Stomach smooth muscle (tissue), 2 donors: ENCODE measurements at regions not wholly inside any gene's neighbourhood (a gene's known extent, or its start where the extent isn't known, plus 50 kb on each side); places are given as distances from the start of the nearest gene placed in this dataset.
"Not testable (repeated sequence)": the region's sequence is repeated elsewhere in the genome, so short reads cannot be mapped to it uniquely, and the experiment has no call there.

Experiments used
- H3K27ac ChIP-seq: one replicate; pipeline ENCODE4 v1.7.0; 2013; ENCODE audit warnings: mild to moderate bottlenecking, low read length, inconsistent platforms
- H3K27me3 ChIP-seq, 2 donors: one replicate each; pipeline ENCODE4 v1.7.0; 2013; ENCODE audit warnings: low read length in 2 of 2; ENCODE audit not compliant: insufficient read depth in 2 of 2, control insufficient read depth in 1 of 2
- H3K36me3 ChIP-seq, 2 donors: one replicate each; pipeline ENCODE4 v1.7.0; 2013; ENCODE audit warnings: low read length in 2 of 2; ENCODE audit not compliant: control insufficient read depth in 2 of 2, insufficient read depth in 2 of 2
- H3K4me1 ChIP-seq: one replicate; pipeline ENCODE4 v1.7.0; 2013; ENCODE audit warnings: low read length; ENCODE audit not compliant: control insufficient read depth, insufficient read depth
- H3K4me3 ChIP-seq, 2 donors: one replicate each; pipeline ENCODE4 v1.7.0; 2013; ENCODE audit warnings: low read length in 2 of 2
- H3K9ac ChIP-seq, 2 donors: one replicate each; pipeline ENCODE4 v1.7.0; 2013; ENCODE audit warnings: low read length in 2 of 2, mild to moderate bottlenecking in 1 of 2
- H3K9me3 ChIP-seq, 2 donors: one replicate each; pipeline ENCODE4 v1.7.0; 2013; ENCODE audit warnings: low read length in 2 of 2; ENCODE audit not compliant: control insufficient read depth in 2 of 2
- donor health status: healthy.
- donor health status: Pancreatic carcinoma.

GRCh38 chr1:80607064-80607463 is 1193.7 kb upstream of the ADGRL2 start:
- Histone ChIP-seq H3K27me3 (no peaks in the 10 kb centered on the region), H3K9ac (no peak overlapping the region), H3K4me1 (no peaks in the 10 kb centered on the region), H3K4me3 (no peak overlapping the region), H3K36me3 (no peaks in the 10 kb centered on the region), H3K9me3 (no peaks in the 10 kb centered on the region), H3K27ac (no peak overlapping the region)

GRCh38 chr1:80594013-80594412 is 1206.7 kb upstream of the ADGRL2 start:
- peaks cover 2 to 6% of the 10 kb centered on the region in 2 donors for H3K9me3 ChIP-seq
- no peaks in the 10 kb centered on the region for H3K36me3 ChIP-seq
- H3K27ac ChIP-seq: no peak overlapping the region
- no peaks in the 10 kb centered on the region for H3K27me3 ChIP-seq
- H3K9ac ChIP-seq: no peak overlapping the region
- H3K4me3 ChIP-seq: no peak overlapping the region
- H3K4me1 ChIP-seq: no peaks in the 10 kb centered on the region

- Histone ChIP-seq H3K27ac (no peak overlapping the region), H3K36me3 (no peaks in the 10 kb centered on the region), H3K4me1 (no peaks in the 10 kb centered on the region), H3K27me3 (no peaks in the 10 kb centered on the region), H3K9ac (no peak overlapping the region), H3K4me3 (no peak overlapping the region), H3K9me3 (peaks cover 2 to 6% of the 10 kb centered on the region in 2 donors)
These were observed 1207.5 kb upstream of the ADGRL2 start for GRCh38 chr1:80593197-80593596.

GRCh38 chr1:80582980-80583379 is 1217.8 kb upstream of the ADGRL2 start:
- Histone ChIP-seq H3K4me3 (no peak overlapping the region), H3K9me3 (peaks cover 0 to 2% of the 10 kb centered on the region in 2 donors), H3K4me1 (no peaks in the 10 kb centered on the region), H3K9ac (no peak overlapping the region), H3K27ac (no peak overlapping the region), H3K27me3 (no peaks in the 10 kb centered on the region), H3K36me3 (no peaks in the 10 kb centered on the region)

GRCh38 chr1:80579055-80579454 is 1221.7 kb upstream of the ADGRL2 start:
- H3K27ac ChIP-seq: no peak overlapping the region
- H3K4me1 ChIP-seq: no peaks in the 10 kb centered on the region
- H3K4me3 ChIP-seq: no peak overlapping the region
- no peak overlapping the region for H3K9ac ChIP-seq
- H3K27me3 ChIP-seq: no peaks in the 10 kb centered on the region
- no peaks in the 10 kb centered on the region for H3K36me3 ChIP-seq
- peaks cover 0 to 2% of the 10 kb centered on the region in 2 donors for H3K9me3 ChIP-seq

GRCh38 chr1:80566867-80567266 is 1233.9 kb upstream of the ADGRL2 start:
- Histone ChIP-seq H3K9me3 (no peaks in the 10 kb centered on the region), H3K4me3 (no peak overlapping the region), H3K27me3 (no peaks in the 10 kb centered on the region), H3K9ac (no peak overlapping the region), H3K27ac (no peak overlapping the region), H3K4me1 (no peaks in the 10 kb centered on the region), H3K36me3 (no peaks in the 10 kb centered on the region)

- Histone ChIP-seq H3K27me3 (no peaks in the 10 kb centered on the region), H3K4me3 (no peak overlapping the region), H3K9me3 (no peaks in the 10 kb centered on the region), H3K27ac (no peak overlapping the region), H3K4me1 (no peaks in the 10 kb centered on the region), H3K9ac (no peak overlapping the region), H3K36me3 (no peaks in the 10 kb centered on the region)
These were observed 1234.6 kb upstream of the ADGRL2 start for GRCh38 chr1:80566123-80566522.

- no peaks in the 10 kb centered on the region for H3K27me3 ChIP-seq
- no peak overlapping the region for H3K9ac ChIP-seq
- H3K4me3 ChIP-seq: no peak overlapping the region
- H3K9me3 ChIP-seq: no peaks in the 10 kb centered on the region
- H3K4me1 ChIP-seq: no peaks in the 10 kb centered on the region
- H3K36me3 ChIP-seq: no peaks in the 10 kb centered on the region
- no peak overlapping the region for H3K27ac ChIP-seq
These were observed 1235.3 kb upstream of the ADGRL2 start for GRCh38 chr1:80565406-80565805.

GRCh38 chr1:80542231-80542630 is 1258.5 kb upstream of the ADGRL2 start:
- Histone ChIP-seq H3K4me1 (no peaks in the 10 kb centered on the region), H3K9me3 (no peaks in the 10 kb centered on the region), H3K27me3 (no peaks in the 10 kb centered on the region), H3K4me3 (no peak overlapping the region), H3K27ac (no peak overlapping the region), H3K36me3 (no peaks in the 10 kb centered on the region), H3K9ac (no peak overlapping the region)

GRCh38 chr1:80540596-80540995 is 1260.1 kb upstream of the ADGRL2 start:
- Histone ChIP-seq H3K4me3 (no peak overlapping the region), H3K9me3 (no peaks in the 10 kb centered on the region), H3K36me3 (no peaks in the 10 kb centered on the region), H3K9ac (no peak overlapping the region), H3K4me1 (no peaks in the 10 kb centered on the region), H3K27me3 (no peaks in the 10 kb centered on the region), H3K27ac (no peak overlapping the region)

GRCh38 chr1:80540149-80540548 is 1260.6 kb upstream of the ADGRL2 start:
- H3K9me3 ChIP-seq: no peaks in the 10 kb centered on the region
- no peak overlapping the region for H3K9ac ChIP-seq
- no peak overlapping the region for H3K4me3 ChIP-seq
- H3K27ac ChIP-seq: no peak overlapping the region
- no peaks in the 10 kb centered on the region for H3K4me1 ChIP-seq
- H3K27me3 ChIP-seq: no peaks in the 10 kb centered on the region
- no peaks in the 10 kb centered on the region for H3K36me3 ChIP-seq

- H3K36me3 ChIP-seq: not testable (repeated sequence)
These were observed 1261.4 kb upstream of the ADGRL2 start for GRCh38 chr1:80539298-80539697.

More at GRCh38 chr1:80539298-80539697, 1261.4 kb upstream of the ADGRL2 start:
- H3K9me3 ChIP-seq, H3K9ac ChIP-seq, H3K27ac ChIP-seq, H3K4me3 ChIP-seq, H3K27me3 ChIP-seq, H3K4me1 ChIP-seq: not testable (repeated sequence)
